ENCODE measurements at regions not wholly inside any gene's neighbourhood (a gene's known extent, or its start where the extent isn't known, plus 50 kb on each side); places are given as distances from the start of the nearest gene placed in this dataset.
"Not testable (repeated sequence)": the region's sequence is repeated elsewhere in the genome, so short reads cannot be mapped to it uniquely, and the experiment has no call there.

GRCh38 chr10:120047373-120047772 lies 154.8 kb downstream of the SEC23IP start:
- TF ChIP-seq CTCF, EZH2, EZH2phosphoT487 (IDR thresholded peaks at IDR 0.05): not testable (repeated sequence)

All from neural progenitor cell (in vitro differentiated cells).